ENCODE measurements at regions not wholly inside any gene's neighbourhood (a gene's known extent, or its start where the extent isn't known, plus 50 kb on each side); places are given as distances from the start of the nearest gene placed in this dataset.

- H3K79me2 ChIP-seq (ENCODE audit: insufficient read depth, low read length) = no peaks in the 10 kb centered on the region
- H3F3A ChIP-seq (ENCODE audit: insufficient read depth, low read length) = no peaks in the 10 kb centered on the region
- no peaks in the 10 kb centered on the region for H3K9me2 ChIP-seq (ENCODE audit: low read depth, low read length)
- no peaks in the 10 kb centered on the region for H3K36me3 ChIP-seq (ENCODE audit: insufficient read depth, low read length)
- H3K27ac ChIP-seq (ENCODE audit: low read depth, low read length, poor library complexity, severe bottlenecking) = no peak overlapping the region
- H3K4me3 ChIP-seq (ENCODE audit: low read depth, low read length, poor library complexity, severe bottlenecking) = no peak overlapping the region
- no peaks in the 10 kb centered on the region for H3K4me1 ChIP-seq (ENCODE audit: insufficient read depth, low read length, severe bottlenecking)
- H4K20me1 ChIP-seq (ENCODE audit: insufficient read depth, low read length) = no peaks in the 10 kb centered on the region
- H2AFZ ChIP-seq (ENCODE audit: low read length) = no peak overlapping the region
- H3K9ac ChIP-seq (ENCODE audit: low read length) = no peak overlapping the region
- no peak for TF ChIP-seq CTCF (IDR thresholded peaks at IDR 0.05; ENCODE audit: low read length)
- TF ChIP-seq EZH2 (IDR thresholded peaks at IDR 0.05; ENCODE audit: borderline replicate concordance, low read length) = no peak
- H3K4me2 ChIP-seq (ENCODE audit: low read length) = no peak overlapping the region
- no peaks in the 10 kb centered on the region for H3K27me3 ChIP-seq (ENCODE audit: insufficient read depth, low read length)
- H3K9me3 ChIP-seq (ENCODE audit: low read length) = no peaks in the 10 kb centered on the region
Observed at GRCh38 chr9:7297521-7297920, 502.1 kb downstream of the DMAC1 start.

- Histone ChIP-seq H3K27ac (ENCODE audit: low read depth, low read length, poor library complexity, severe bottlenecking) (no peak overlapping the region), H3K36me3 (ENCODE audit: insufficient read depth, low read length) (no peaks in the 10 kb centered on the region), H3F3A (ENCODE audit: insufficient read depth, low read length) (no peaks in the 10 kb centered on the region), H3K9me3 (ENCODE audit: low read length) (no peaks in the 10 kb centered on the region), H3K9me2 (ENCODE audit: low read depth, low read length) (no peaks in the 10 kb centered on the region), H2AFZ (ENCODE audit: low read length) (no peak overlapping the region), H3K4me1 (ENCODE audit: insufficient read depth, low read length, severe bottlenecking) (no peaks in the 10 kb centered on the region), H4K20me1 (ENCODE audit: insufficient read depth, low read length) (no peaks in the 10 kb centered on the region), H3K4me2 (ENCODE audit: low read length) (no peak overlapping the region), H3K27me3 (ENCODE audit: insufficient read depth, low read length) (no peaks in the 10 kb centered on the region), H3K79me2 (ENCODE audit: insufficient read depth, low read length) (no peaks in the 10 kb centered on the region), H3K9ac (ENCODE audit: low read length) (no peak overlapping the region), H3K4me3 (ENCODE audit: low read depth, low read length, poor library complexity, severe bottlenecking) (no peak overlapping the region)
- TF ChIP-seq CTCF (IDR thresholded peaks at IDR 0.05; ENCODE audit: low read length) = no peak
- no peak for TF ChIP-seq EZH2 (IDR thresholded peaks at IDR 0.05; ENCODE audit: borderline replicate concordance, low read length)
Observed at GRCh38 chr9:7293091-7293490, 506.5 kb downstream of the DMAC1 start.

- no peak for TF ChIP-seq EZH2 (IDR thresholded peaks at IDR 0.05; ENCODE audit: borderline replicate concordance, low read length)
- TF ChIP-seq CTCF (IDR thresholded peaks at IDR 0.05; ENCODE audit: low read length) = no peak
- no peak overlapping the region for H2AFZ ChIP-seq (ENCODE audit: low read length)
- no peaks in the 10 kb centered on the region for H3K4me1 ChIP-seq (ENCODE audit: insufficient read depth, low read length, severe bottlenecking)
- no peak overlapping the region for H3K9ac ChIP-seq (ENCODE audit: low read length)
- H3K4me2 ChIP-seq (ENCODE audit: low read length) = no peak overlapping the region
- H3K9me3 ChIP-seq (ENCODE audit: low read length) = no peaks in the 10 kb centered on the region
- H3K9me2 ChIP-seq (ENCODE audit: low read depth, low read length) = no peaks in the 10 kb centered on the region
- H3K79me2 ChIP-seq (ENCODE audit: insufficient read depth, low read length) = no peaks in the 10 kb centered on the region
- no peaks in the 10 kb centered on the region for H3K36me3 ChIP-seq (ENCODE audit: insufficient read depth, low read length)
- H3K27ac ChIP-seq (ENCODE audit: low read depth, low read length, poor library complexity, severe bottlenecking) = no peak overlapping the region
- no peaks in the 10 kb centered on the region for H4K20me1 ChIP-seq (ENCODE audit: insufficient read depth, low read length)
- H3F3A ChIP-seq (ENCODE audit: insufficient read depth, low read length) = no peaks in the 10 kb centered on the region
- H3K27me3 ChIP-seq (ENCODE audit: insufficient read depth, low read length) = no peaks in the 10 kb centered on the region
- H3K4me3 ChIP-seq (ENCODE audit: low read depth, low read length, poor library complexity, severe bottlenecking) = no peak overlapping the region
Observed at GRCh38 chr9:7289773-7290172, 509.8 kb downstream of the DMAC1 start.
